Muscle layer of duodenum (tissue), 2 donors: ENCODE measurements at regions not wholly inside any gene's neighbourhood (a gene's known extent, or its start where the extent isn't known, plus 50 kb on each side); places are given as distances from the start of the nearest gene placed in this dataset.
A peak's percentile ranks its signal among the peaks of the same experiment; 100 is the strongest.

Experiments used
- H3K27ac ChIP-seq: one replicate; pipeline ENCODE4 v1.7.0; 2013; ENCODE audit warnings: mild to moderate bottlenecking, low read length
- H3K27me3 ChIP-seq: one replicate; pipeline ENCODE4 v1.7.0; 2013; ENCODE audit warnings: low read depth, mild to moderate bottlenecking, control low read depth, low read length
- H3K36me3 ChIP-seq, 2 donors: one replicate each; pipeline ENCODE4 v1.7.0; 2013; ENCODE audit warnings: low read length in 2 of 2, control low read depth in 1 of 2, mild to moderate bottlenecking in 1 of 2; ENCODE audit not compliant: insufficient read depth in 2 of 2, control insufficient read depth in 1 of 2
- H3K4me1 ChIP-seq, 2 donors: one replicate each; pipeline ENCODE4 v1.7.0; 2013; ENCODE audit warnings: low read length in 2 of 2, mild to moderate bottlenecking in 2 of 2, control low read depth in 1 of 2, moderate library complexity in 1 of 2; ENCODE audit not compliant: insufficient read depth in 2 of 2, control insufficient read depth in 1 of 2
- H3K4me3 ChIP-seq, 2 donors: one replicate each; pipeline ENCODE4 v1.7.0; 2013; ENCODE audit warnings: low read length in 2 of 2, low read depth in 1 of 2, mild to moderate bottlenecking in 1 of 2
- H3K9me3 ChIP-seq, 2 donors: one replicate each; pipeline ENCODE4 v1.7.0; 2013; ENCODE audit warnings: low read length in 2 of 2, control low read depth in 1 of 2, mild to moderate bottlenecking in 1 of 2; ENCODE audit not compliant: control insufficient read depth in 1 of 2
- donor health status: healthy.

- peaks cover 0 to 6% of the 10 kb centered on the region in 2 donors for H3K4me1 ChIP-seq
Measured at GRCh38 chr18:34647251-34647650, 62.8 kb upstream of the DTNA start.

DNA sequence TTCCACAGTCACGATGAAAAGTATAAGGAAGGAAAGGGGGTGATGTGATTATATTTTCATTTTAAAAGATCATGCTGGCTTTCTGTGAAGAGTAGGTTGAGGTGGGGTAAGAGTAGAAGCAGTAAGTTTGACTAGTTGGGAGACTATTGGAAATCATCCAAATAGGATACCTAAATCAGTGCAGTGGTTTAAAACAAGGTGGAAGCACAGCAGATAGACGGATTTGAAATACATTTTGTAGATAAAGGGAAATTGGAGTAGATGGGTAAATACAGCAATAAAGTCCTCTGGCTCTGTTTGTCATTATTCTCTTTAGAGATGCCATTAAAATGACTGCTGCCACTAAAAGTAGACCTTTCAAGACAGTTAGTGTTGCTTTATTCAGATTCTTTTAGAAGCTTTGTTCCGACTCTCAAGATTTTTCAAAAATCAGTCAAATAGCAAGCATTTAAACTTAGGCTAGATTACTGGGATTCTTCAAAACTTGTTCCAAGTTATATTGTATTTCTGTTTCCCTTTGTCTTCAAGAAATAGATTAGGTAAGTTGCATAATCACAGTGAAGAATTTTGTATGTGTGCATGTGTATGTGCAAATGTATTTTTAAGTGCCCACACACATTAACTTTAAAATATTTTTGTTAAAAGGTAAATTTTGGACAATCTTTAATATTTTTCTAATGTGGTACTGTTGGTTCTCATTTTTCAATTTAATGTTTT lies 61.7 kb upstream of the DTNA start:
- no peaks in the 10 kb centered on the region for H3K36me3 ChIP-seq
- H3K4me3 ChIP-seq: no peak overlapping the region
- H3K4me1 ChIP-seq: peaks cover 0 to 6% of the 10 kb centered on the region in 2 donors
- no peaks in the 10 kb centered on the region for H3K9me3 ChIP-seq
- H3K27ac ChIP-seq: no peak overlapping the region
- no peaks in the 10 kb centered on the region for H3K27me3 ChIP-seq

More at GRCh38 chr18:34647251-34647650, 62.8 kb upstream of the DTNA start:
- Histone ChIP-seq H3K27me3 (no peaks in the 10 kb centered on the region), H3K36me3 (no peaks in the 10 kb centered on the region), H3K9me3 (no peaks in the 10 kb centered on the region), H3K27ac (no peak overlapping the region), H3K4me3 (no peak overlapping the region)

- Histone ChIP-seq H3K4me3 (no peak overlapping the region), H3K27ac (no peak overlapping the region), H3K4me1 (peaks cover 0 to 6% of the 10 kb centered on the region in 2 donors), H3K36me3 (no peaks in the 10 kb centered on the region), H3K9me3 (no peaks in the 10 kb centered on the region), H3K27me3 (no peaks in the 10 kb centered on the region)
Measured at GRCh38 chr18:34649080-34649479, 61.0 kb upstream of the DTNA start.

DNA sequence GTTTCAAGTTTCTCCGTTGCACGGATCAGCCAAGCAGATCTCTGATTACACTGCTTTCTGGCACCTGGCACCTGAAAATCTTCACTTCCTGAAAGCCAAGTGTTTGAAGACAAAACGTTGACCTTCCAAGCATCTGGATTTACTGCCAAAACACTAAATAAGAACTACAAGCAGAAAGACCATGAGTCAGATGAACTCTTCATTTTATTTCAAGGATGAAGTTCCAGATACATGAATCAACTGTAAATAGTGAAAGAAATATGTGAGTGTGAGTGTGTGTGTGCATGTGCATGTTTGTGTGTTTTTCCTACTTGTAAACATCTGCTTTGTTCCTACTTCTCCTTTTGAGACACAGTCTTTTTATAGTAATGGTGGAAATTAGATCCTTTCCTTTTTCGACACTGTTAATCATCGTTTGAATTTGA lies 60.0 kb upstream of the DTNA start:
- no peaks in the 10 kb centered on the region for H3K27me3 ChIP-seq
- no peaks in the 10 kb centered on the region for H3K36me3 ChIP-seq
- H3K4me1 ChIP-seq: peaks cover 0 to 6% of the 10 kb centered on the region in 2 donors
- H3K4me3 ChIP-seq: no peak overlapping the region
- no peaks in the 10 kb centered on the region for H3K9me3 ChIP-seq
- H3K27ac ChIP-seq: peak overlapping the region; percentile 53

GRCh38 chr18:34651586-34652369 lies 58.3 kb upstream of the DTNA start:
- Histone ChIP-seq H3K36me3 (no peaks in the 10 kb centered on the region), H3K27ac (no peak overlapping the region), H3K9me3 (no peaks in the 10 kb centered on the region), H3K4me3 (no peak overlapping the region), H3K4me1 (peaks cover 0 to 6% of the 10 kb centered on the region in 2 donors), H3K27me3 (no peaks in the 10 kb centered on the region)

DNA sequence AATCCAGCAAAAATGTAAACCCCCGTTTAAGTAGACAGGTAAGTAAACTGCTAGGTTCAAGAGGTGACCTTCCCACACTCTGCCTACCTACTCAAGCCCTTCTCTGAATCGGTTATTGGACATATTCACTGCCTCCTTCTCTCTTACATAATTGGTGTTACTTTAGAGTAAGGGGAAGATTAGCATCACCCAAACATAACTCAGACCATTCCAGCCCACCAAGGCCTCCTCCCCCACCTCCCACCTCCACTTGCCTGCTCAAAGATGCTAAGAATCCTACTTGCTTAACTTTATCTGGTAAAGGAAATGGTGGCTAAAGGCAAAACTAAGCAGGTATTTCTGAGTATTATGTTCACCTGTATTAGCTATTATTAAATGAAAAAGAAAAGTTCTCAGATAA lies 55.0 kb upstream of the DTNA start:
- no peak overlapping the region for H3K4me3 ChIP-seq
- H3K9me3 ChIP-seq: no peaks in the 10 kb centered on the region
- H3K27ac ChIP-seq: no peak overlapping the region
- no peaks in the 10 kb centered on the region for H3K36me3 ChIP-seq
- H3K27me3 ChIP-seq: no peaks in the 10 kb centered on the region
- no peaks in the 10 kb centered on the region for H3K4me1 ChIP-seq

GRCh38 chr18:34657860-34658500 lies 52.1 kb upstream of the DTNA start:
- Histone ChIP-seq H3K4me1 (peaks cover 0 to 3% of the 10 kb centered on the region in 2 donors), H3K4me3 (no peak overlapping the region), H3K27ac (peak overlapping the region; percentile 14), H3K27me3 (no peaks in the 10 kb centered on the region), H3K9me3 (no peaks in the 10 kb centered on the region), H3K36me3 (no peaks in the 10 kb centered on the region)

- Histone ChIP-seq H3K36me3 (no peaks in the 10 kb centered on the region), H3K27ac (peak overlapping the region; percentile 68), H3K9me3 (no peaks in the 10 kb centered on the region), H3K27me3 (no peaks in the 10 kb centered on the region), H3K4me3 (no peak overlapping the region), H3K4me1 (peaks cover 0 to 3% of the 10 kb centered on the region in 2 donors)
Measured at GRCh38 chr18:34659579-34660517, 50.2 kb upstream of the DTNA start.
